IMR-90 (cell line): ENCODE measurements at regions not wholly inside any gene's neighbourhood (a gene's known extent, or its start where the extent isn't known, plus 50 kb on each side); places are given as distances from the start of the nearest gene placed in this dataset.

ENCODE experiments used
- ATAC-seq: fragments of 200-7000 bp; cut with Tn5 transposase; 2 replicates; pipeline ENCODE4 v1.9.1; 2020; ENCODE audit warnings: low read depth, mild to moderate bottlenecking, moderate library complexity
- BruUV-seq: library from RNA; stranded (reverse); fragments of 400-500 nt; replicated peaks from 2 replicates; lab custom pipeline; 2021; lab: Mats Ljungman, UMichigan
- CTCF ChIA-PET: fragments of 300-600 bp; formaldehyde crosslinking; extraction: SDS; loops from one replicate; lab custom pipeline; 2021; ENCODE audit warnings: antibody characterized with exemption; lab: Yijun Ruan, JAX
- POLR2A ChIA-PET: fragments of 300-600 bp; sonication (Branson Sonifier 250); formaldehyde crosslinking; loops from one replicate; lab custom pipeline; 2022; ENCODE audit warnings: antibody characterized with exemption; ENCODE audit not compliant: unreplicated experiment; lab: Charles Lee
- DNase-seq: peaks from one replicate; pipeline ENCODE4 v3.0.0; 2013
- H2AFZ ChIP-seq: replicated peaks from 2 replicates; pipeline ENCODE3; 2013; ENCODE audit warnings: low read length, mild to moderate bottlenecking; ENCODE audit not compliant: poor library complexity
- H2AK5ac ChIP-seq: 2 replicates; pipeline ENCODE4 v1.6.1; 2013; ENCODE audit warnings: low read depth, low read length, inconsistent platforms
- H2AK9ac ChIP-seq: replicated peaks from 2 replicates; pipeline ENCODE3; 2013; ENCODE audit warnings: mild to moderate bottlenecking, low read depth, low read length, moderate library complexity; ENCODE audit not compliant: poor library complexity
- H2BK120ac ChIP-seq: 2 replicates; pipeline ENCODE4 v1.6.1; 2013; ENCODE audit warnings: low read depth, low read length, inconsistent platforms
- H2BK15ac ChIP-seq: 3 replicates; pipeline ENCODE4 v1.6.1; 2013; ENCODE audit warnings: low read depth, low read length, inconsistent platforms
- H2BK20ac ChIP-seq: 2 replicates; pipeline ENCODE4 v1.6.1; 2013; ENCODE audit warnings: low read depth, mild to moderate bottlenecking, inconsistent platforms, low read length, moderate library complexity
- H2BK5ac ChIP-seq: 2 replicates; pipeline ENCODE4 v1.6.1; 2013; ENCODE audit warnings: mild to moderate bottlenecking, low read depth, low read length, inconsistent platforms; ENCODE audit not compliant: poor library complexity, severe bottlenecking
- H3K14ac ChIP-seq: replicated peaks from 2 replicates; pipeline ENCODE4 v1.6.1; 2013; ENCODE audit warnings: low read depth, low read length, inconsistent platforms
- H3K18ac ChIP-seq: 2 replicates; pipeline ENCODE4 v1.6.1; 2013; ENCODE audit warnings: low read depth, low read length, control low read depth
- H3K23ac ChIP-seq: 2 replicates; pipeline ENCODE4 v1.6.1; 2013; ENCODE audit warnings: low read depth, low read length, inconsistent platforms
- H3K27ac ChIP-seq: 2 replicates; pipeline ENCODE4 v1.5.1; 2013; ENCODE audit warnings: mild to moderate bottlenecking, control low read depth, low read length; ENCODE audit not compliant: insufficient read depth
- H3K27me3 ChIP-seq: 2 replicates; pipeline ENCODE4 v1.6.1; 2013; ENCODE audit warnings: low read length; ENCODE audit not compliant: control insufficient read depth, insufficient read depth
- H3K36me3 ChIP-seq: 2 replicates; pipeline ENCODE4 v1.6.1; 2013; ENCODE audit warnings: low read length, mixed read lengths; ENCODE audit not compliant: control insufficient read depth, insufficient read depth
- H3K4ac ChIP-seq: 2 replicates; pipeline ENCODE4 v1.6.1; 2013; ENCODE audit warnings: low read depth, low read length, inconsistent platforms
- H3K4me1 ChIP-seq: 2 replicates; pipeline ENCODE4 v1.6.1; 2013; ENCODE audit warnings: low read length, mixed read lengths; ENCODE audit not compliant: control insufficient read depth, insufficient read depth
- H3K4me2 ChIP-seq: 2 replicates; pipeline ENCODE4 v1.6.1; 2013; ENCODE audit warnings: low read depth, mild to moderate bottlenecking, control low read depth, low read length, moderate library complexity
- H3K4me3 ChIP-seq: 2 replicates; pipeline ENCODE4 v1.5.1; 2013; ENCODE audit warnings: low read depth, mild to moderate bottlenecking, control low read depth, low read length, moderate library complexity; ENCODE audit not compliant: insufficient read depth
- H3K56ac ChIP-seq: 2 replicates; pipeline ENCODE4 v1.6.1; 2013; ENCODE audit warnings: low read length, inconsistent platforms; ENCODE audit not compliant: insufficient read depth; ENCODE audit errors: extremely low read depth
- H3K79me1 ChIP-seq, 2 experiments: 2 replicates each; pipeline ENCODE4 v1.6.1; 2013; ENCODE audit warnings: low read length in 2 of 2, inconsistent platforms in 1 of 2, low read depth in 1 of 2
- H3K9ac ChIP-seq: 2 replicates; pipeline ENCODE4 v1.6.1; 2013; ENCODE audit warnings: low read depth, low read length, control low read depth
- H3K9me1 ChIP-seq: 2 replicates; pipeline ENCODE4 v1.6.1; 2013; ENCODE audit warnings: low read length, inconsistent platforms; ENCODE audit not compliant: insufficient read depth
- H3K9me3 ChIP-seq: 2 replicates; pipeline ENCODE4 v1.6.1; 2013; ENCODE audit warnings: low read length; ENCODE audit not compliant: control insufficient read depth, insufficient read depth
- H4K20me1 ChIP-seq: 2 replicates; pipeline ENCODE4 v1.6.1; 2013; ENCODE audit warnings: low read length, inconsistent platforms; ENCODE audit not compliant: insufficient read depth
- H4K5ac ChIP-seq: 2 replicates; pipeline ENCODE4 v1.6.1; 2013; ENCODE audit warnings: mild to moderate bottlenecking, low read depth, low read length, control low read depth
- H4K8ac ChIP-seq, 2 experiments: 2 replicates each; pipeline ENCODE4 v1.6.1; 2013; ENCODE audit warnings: low read depth in 2 of 2, low read length in 2 of 2, control low read depth in 1 of 2, inconsistent platforms in 1 of 2
- H4K91ac ChIP-seq: 2 replicates; pipeline ENCODE4 v1.6.1; 2013; ENCODE audit warnings: low read depth, low read length, inconsistent platforms; ENCODE audit not compliant: insufficient read depth
- BHLHE40 ChIP-seq: fragments of 150-350 bp; IDR thresholded peaks from 2 replicates; pipeline ENCODE4 v1.6.1; 2016; ENCODE audit warnings: mild to moderate bottlenecking, low read depth, low read length
- CEBPB ChIP-seq: IDR thresholded peaks from 2 replicates; pipeline ENCODE4 v1.6.1; 2012; ENCODE audit warnings: low read depth, low read length, improper control_type of control experiment
- CHD1 ChIP-seq: IDR thresholded peaks from 2 replicates; pipeline ENCODE4 v1.6.1; 2012; ENCODE audit warnings: low read depth, low read length, improper control_type of control experiment
- FOS ChIP-seq: fragments of 150-350 bp; IDR thresholded peaks from 2 replicates; pipeline ENCODE4 v1.6.1; 2016; ENCODE audit warnings: low read depth, low read length
- MAFK ChIP-seq: IDR thresholded peaks from 2 replicates; pipeline ENCODE4 v1.6.1; 2012; ENCODE audit warnings: low read depth, low read length, improper control_type of control experiment
- MAZ ChIP-seq: IDR thresholded peaks from 2 replicates; pipeline ENCODE4 v1.6.1; 2012; ENCODE audit warnings: low read depth, mild to moderate bottlenecking, low read length, improper control_type of control experiment, moderate library complexity, borderline replicate concordance
- MXI1 ChIP-seq: IDR thresholded peaks from 2 replicates; pipeline ENCODE4 v1.6.1; 2012; ENCODE audit warnings: low read depth, mild to moderate bottlenecking, low read length, moderate library complexity, borderline replicate concordance
- NFE2L2 ChIP-seq: fragments of 150-350 bp; IDR thresholded peaks from 2 replicates; pipeline ENCODE4 v1.6.1; 2016; ENCODE audit warnings: low read depth, mild to moderate bottlenecking, low read length
- POLR2A ChIP-seq: IDR thresholded peaks from 2 replicates; pipeline ENCODE4 v1.6.1; 2012; ENCODE audit warnings: mild to moderate bottlenecking, low read depth, low read length
- RAD21 ChIP-seq: IDR thresholded peaks from 2 replicates; pipeline ENCODE4 v1.6.1; 2012; ENCODE audit warnings: low read length, improper control_type of control experiment
- RCOR1 ChIP-seq: IDR thresholded peaks from 2 replicates; pipeline ENCODE4 v1.6.1; 2012; ENCODE audit warnings: mild to moderate bottlenecking, low read length, improper control_type of control experiment; ENCODE audit not compliant: insufficient replicate concordance
- RFX5 ChIP-seq: IDR thresholded peaks from 2 replicates; pipeline ENCODE4 v1.8.0; 2012; ENCODE audit warnings: low read depth, mild to moderate bottlenecking, low read length, moderate library complexity
- SMC3 ChIP-seq: fragments of 150-350 bp; IDR thresholded peaks from 2 replicates; pipeline ENCODE4 v1.6.1; 2016; ENCODE audit warnings: low read depth, mild to moderate bottlenecking, antibody characterized with exemption, low read length, moderate library complexity
- WGBS, 2 experiments: methylation state at CpG; one replicate each; pipeline versions ENCODE4 v1.1.5 to v1.1.7; 2013; ENCODE audit warnings: missing lambda C conversion rate in 2 of 2; ENCODE audit not compliant: insufficient read length in 1 of 2; ENCODE audit errors: extremely low coverage in 2 of 2; 5-methylcytosine and 5-hydroxymethylcytosine counted together
- dilution Hi-C: fragments of 300-500 bp; cut with HindIII; formaldehyde crosslinking; loops from one replicate; pipeline ENCODE4 v1.14.3; 2018; ENCODE audit warnings: low sequenced_read_pairs; ENCODE audit not compliant: unreplicated experiment
- in situ Hi-C: fragments of 300-500 bp; cut with MboI; formaldehyde crosslinking; loops from 3 replicates; pipeline ENCODE4 v1.14.3; 2019; ENCODE audit warnings: low sequenced_read_pairs, inconsistent platforms, mixed read lengths
- intact Hi-C: fragments of 100-400 bp; cut with micrococcal nuclease; formaldehyde crosslinking; loops from 2 replicates; pipeline ENCODE4 v1.10.0; 2022
- TF ChIP-seq, protein P1 (sequence below): fragments of 150-350 bp; IDR thresholded peaks from 2 replicates; pipeline ENCODE4 v1.6.1; 2016; ENCODE audit warnings: low read depth, mild to moderate bottlenecking, low read length, moderate library complexity, borderline replicate concordance
- TF ChIP-seq, protein P2 (sequence below): conservative IDR thresholded peaks from 2 replicates; pipeline ENCODE4 v1.5.1; 2012; ENCODE audit warnings: mild to moderate bottlenecking, low read depth, low read length, improper control_type of control experiment
- TF ChIP-seq, protein P3 (sequence below): fragments of 150-350 bp; IDR thresholded peaks from 2 replicates; pipeline ENCODE4 v1.6.1; 2017; ENCODE audit warnings: mild to moderate bottlenecking, antibody characterized with exemption, low read length, low read depth

DNA sequence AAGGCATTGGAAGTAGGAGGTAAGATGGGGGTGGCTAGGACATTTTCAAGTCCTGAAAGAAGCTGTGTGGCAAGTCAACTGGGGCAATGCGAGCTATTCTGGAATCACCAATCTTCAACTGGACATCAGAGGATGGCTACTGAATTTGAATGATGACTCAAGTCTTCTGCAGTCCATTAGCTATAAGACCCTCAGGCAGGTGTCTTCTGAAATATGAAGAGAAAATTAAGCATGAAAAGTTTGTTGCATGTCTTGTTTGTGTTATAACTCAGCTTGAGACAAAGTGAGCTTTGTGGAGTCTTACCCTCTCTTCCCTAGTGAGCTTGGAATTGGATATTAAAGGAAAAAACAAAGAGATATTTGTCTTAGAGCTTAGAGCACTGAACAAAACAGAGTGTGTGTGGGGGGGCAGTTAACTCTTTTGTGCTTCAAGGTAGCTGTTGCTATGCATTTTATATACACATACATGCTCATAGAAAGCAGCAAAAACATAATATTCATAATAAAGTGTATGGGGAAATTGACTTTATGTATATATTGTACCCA, 979.1 kb downstream of the MCTP2 start:
- Histone ChIP-seq H2AK5ac (no peak overlapping the region), H2AK9ac (no peak overlapping the region), H2BK120ac (no peak overlapping the region), H3K36me3 (no peaks in the 10 kb centered on the region), H3K14ac (no peak overlapping the region), H3K9ac (no peak overlapping the region), H3K4ac (no peak overlapping the region), H3K27me3 (no peaks in the 10 kb centered on the region), H3K9me3 (no peaks in the 10 kb centered on the region), H4K20me1 (no peaks in the 10 kb centered on the region), H2BK15ac (no peak overlapping the region), H4K5ac (no peak overlapping the region), H4K91ac (no peak overlapping the region), H4K8ac (no peak overlapping the region), H3K23ac (no peak overlapping the region), H3K9me1 (no peaks in the 10 kb centered on the region), H3K4me2 (no peak overlapping the region), H2BK5ac (no peak overlapping the region), H3K4me1 (no peaks in the 10 kb centered on the region), H3K79me1 (no peaks in the 10 kb centered on the region), H3K56ac (no peak overlapping the region), H3K18ac (no peak overlapping the region), H3K4me3 (no peak overlapping the region), H2BK20ac (no peak overlapping the region), H2AFZ (no peak overlapping the region), H3K27ac (no peak overlapping the region)
- TF ChIP-seq BHLHE40, result no peak
- no peak for TF ChIP-seq CHD1
- TF ChIP-seq, protein P1, sequence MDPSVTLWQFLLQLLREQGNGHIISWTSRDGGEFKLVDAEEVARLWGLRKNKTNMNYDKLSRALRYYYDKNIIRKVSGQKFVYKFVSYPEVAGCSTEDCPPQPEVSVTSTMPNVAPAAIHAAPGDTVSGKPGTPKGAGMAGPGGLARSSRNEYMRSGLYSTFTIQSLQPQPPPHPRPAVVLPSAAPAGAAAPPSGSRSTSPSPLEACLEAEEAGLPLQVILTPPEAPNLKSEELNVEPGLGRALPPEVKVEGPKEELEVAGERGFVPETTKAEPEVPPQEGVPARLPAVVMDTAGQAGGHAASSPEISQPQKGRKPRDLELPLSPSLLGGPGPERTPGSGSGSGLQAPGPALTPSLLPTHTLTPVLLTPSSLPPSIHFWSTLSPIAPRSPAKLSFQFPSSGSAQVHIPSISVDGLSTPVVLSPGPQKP, result no peak
- TF ChIP-seq POLR2A, result no peak
- TF ChIP-seq SMC3, result no peak
- TF ChIP-seq RCOR1, result no peak
- TF ChIP-seq NFE2L2, result no peak
- TF ChIP-seq, protein P2, sequence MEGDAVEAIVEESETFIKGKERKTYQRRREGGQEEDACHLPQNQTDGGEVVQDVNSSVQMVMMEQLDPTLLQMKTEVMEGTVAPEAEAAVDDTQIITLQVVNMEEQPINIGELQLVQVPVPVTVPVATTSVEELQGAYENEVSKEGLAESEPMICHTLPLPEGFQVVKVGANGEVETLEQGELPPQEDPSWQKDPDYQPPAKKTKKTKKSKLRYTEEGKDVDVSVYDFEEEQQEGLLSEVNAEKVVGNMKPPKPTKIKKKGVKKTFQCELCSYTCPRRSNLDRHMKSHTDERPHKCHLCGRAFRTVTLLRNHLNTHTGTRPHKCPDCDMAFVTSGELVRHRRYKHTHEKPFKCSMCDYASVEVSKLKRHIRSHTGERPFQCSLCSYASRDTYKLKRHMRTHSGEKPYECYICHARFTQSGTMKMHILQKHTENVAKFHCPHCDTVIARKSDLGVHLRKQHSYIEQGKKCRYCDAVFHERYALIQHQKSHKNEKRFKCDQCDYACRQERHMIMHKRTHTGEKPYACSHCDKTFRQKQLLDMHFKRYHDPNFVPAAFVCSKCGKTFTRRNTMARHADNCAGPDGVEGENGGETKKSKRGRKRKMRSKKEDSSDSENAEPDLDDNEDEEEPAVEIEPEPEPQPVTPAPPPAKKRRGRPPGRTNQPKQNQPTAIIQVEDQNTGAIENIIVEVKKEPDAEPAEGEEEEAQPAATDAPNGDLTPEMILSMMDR, result no peak
- no peak for TF ChIP-seq FOS
- no peak for TF ChIP-seq MAFK
- TF ChIP-seq CEBPB, result no peak
- TF ChIP-seq RAD21, result no peak
- TF ChIP-seq RFX5, result no peak
- no peak for TF ChIP-seq MAZ
- TF ChIP-seq, protein P3, sequence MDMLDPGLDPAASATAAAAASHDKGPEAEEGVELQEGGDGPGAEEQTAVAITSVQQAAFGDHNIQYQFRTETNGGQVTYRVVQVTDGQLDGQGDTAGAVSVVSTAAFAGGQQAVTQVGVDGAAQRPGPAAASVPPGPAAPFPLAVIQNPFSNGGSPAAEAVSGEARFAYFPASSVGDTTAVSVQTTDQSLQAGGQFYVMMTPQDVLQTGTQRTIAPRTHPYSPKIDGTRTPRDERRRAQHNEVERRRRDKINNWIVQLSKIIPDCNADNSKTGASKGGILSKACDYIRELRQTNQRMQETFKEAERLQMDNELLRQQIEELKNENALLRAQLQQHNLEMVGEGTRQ, result no peak
- TF ChIP-seq MXI1, result no peak
- CTCF ChIA-PET, result no interaction called here
- WGBS, 2 experiments, result no CpG with 5 or more reads among the region's 1 CpG
- no TSS peak for BruUV-seq
- in situ Hi-C loops (no loop called here), dilution Hi-C loops (no loop called here), intact Hi-C loops (no loop called here)
- POLR2A ChIA-PET, result no interaction called here
- DNase-seq (no peak), ATAC-seq (no peak)
